ENCODE measurements at regions not wholly inside any gene's neighbourhood (a gene's known extent, or its start where the extent isn't known, plus 50 kb on each side); places are given as distances from the start of the nearest gene placed in this dataset.

- TF ChIP-seq POLR2AphosphoS5 (IDR thresholded peaks at IDR 0.05; ENCODE audit: low read depth, low read length) (no peak), TAF1 (IDR thresholded peaks at IDR 0.05; ENCODE audit: borderline replicate concordance, insufficient read depth, low read length) (no peak), SIN3A (IDR thresholded peaks at IDR 0.05; ENCODE audit: borderline replicate concordance, insufficient read depth, low read length) (no peak), FOXP2 (optimal IDR thresholded peaks at IDR 0.05; ENCODE audit: borderline replicate concordance, extremely low read depth, extremely low read length, insufficient read depth) (no peak)
- TF ChIP-seq, protein P1, sequence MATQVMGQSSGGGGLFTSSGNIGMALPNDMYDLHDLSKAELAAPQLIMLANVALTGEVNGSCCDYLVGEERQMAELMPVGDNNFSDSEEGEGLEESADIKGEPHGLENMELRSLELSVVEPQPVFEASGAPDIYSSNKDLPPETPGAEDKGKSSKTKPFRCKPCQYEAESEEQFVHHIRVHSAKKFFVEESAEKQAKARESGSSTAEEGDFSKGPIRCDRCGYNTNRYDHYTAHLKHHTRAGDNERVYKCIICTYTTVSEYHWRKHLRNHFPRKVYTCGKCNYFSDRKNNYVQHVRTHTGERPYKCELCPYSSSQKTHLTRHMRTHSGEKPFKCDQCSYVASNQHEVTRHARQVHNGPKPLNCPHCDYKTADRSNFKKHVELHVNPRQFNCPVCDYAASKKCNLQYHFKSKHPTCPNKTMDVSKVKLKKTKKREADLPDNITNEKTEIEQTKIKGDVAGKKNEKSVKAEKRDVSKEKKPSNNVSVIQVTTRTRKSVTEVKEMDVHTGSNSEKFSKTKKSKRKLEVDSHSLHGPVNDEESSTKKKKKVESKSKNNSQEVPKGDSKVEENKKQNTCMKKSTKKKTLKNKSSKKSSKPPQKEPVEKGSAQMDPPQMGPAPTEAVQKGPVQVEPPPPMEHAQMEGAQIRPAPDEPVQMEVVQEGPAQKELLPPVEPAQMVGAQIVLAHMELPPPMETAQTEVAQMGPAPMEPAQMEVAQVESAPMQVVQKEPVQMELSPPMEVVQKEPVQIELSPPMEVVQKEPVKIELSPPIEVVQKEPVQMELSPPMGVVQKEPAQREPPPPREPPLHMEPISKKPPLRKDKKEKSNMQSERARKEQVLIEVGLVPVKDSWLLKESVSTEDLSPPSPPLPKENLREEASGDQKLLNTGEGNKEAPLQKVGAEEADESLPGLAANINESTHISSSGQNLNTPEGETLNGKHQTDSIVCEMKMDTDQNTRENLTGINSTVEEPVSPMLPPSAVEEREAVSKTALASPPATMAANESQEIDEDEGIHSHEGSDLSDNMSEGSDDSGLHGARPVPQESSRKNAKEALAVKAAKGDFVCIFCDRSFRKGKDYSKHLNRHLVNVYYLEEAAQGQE (IDR thresholded peaks at IDR 0.05; ENCODE audit: insufficient read depth in 1 of 2, low read depth in 2 of 2, low read length in 2 of 2) = no peak
Measured at GRCh38 chr10:22767859-22768258, 53.5 kb upstream of the PIP4K2A start.

Measured in PFSK-1 (cell line).